HG02588 (cell line): ENCODE measurements at regions not wholly inside any gene's neighbourhood (a gene's known extent, or its start where the extent isn't known, plus 50 kb on each side); places are given as distances from the start of the nearest gene placed in this dataset.
"Not testable (repeated sequence)": the region's sequence is repeated elsewhere in the genome, so short reads cannot be mapped to it uniquely, and the experiment has no call there.

ENCODE experiments used
- ATAC-seq: cut with Tn5 transposase; IDR thresholded peaks from one replicate; pipeline ENCODE4 v1.9.1; 2021; ENCODE audit warnings: mild to moderate bottlenecking, moderate library complexity; ENCODE audit not compliant: unreplicated experiment

DNA sequence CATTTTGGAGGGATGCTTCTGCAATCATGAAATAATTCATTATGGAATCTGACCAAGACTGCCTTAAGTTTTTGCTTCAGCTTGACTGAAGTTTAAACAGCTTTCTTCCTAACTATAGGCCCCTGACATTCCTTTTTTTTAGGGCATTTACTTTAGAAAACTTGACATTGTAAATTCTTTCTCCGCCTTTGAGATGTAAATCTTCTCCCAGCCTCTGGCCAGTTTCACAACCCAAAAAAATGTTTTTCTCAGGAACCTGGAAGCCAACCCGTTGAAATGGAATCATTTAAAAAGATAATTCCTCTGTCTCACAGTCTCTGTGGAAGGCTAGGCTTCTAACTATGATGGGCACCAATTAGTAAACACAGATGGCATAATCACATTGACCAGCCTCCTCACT lies 710.4 kb upstream of the PABPC4L start:
- no peak for ATAC-seq

DNA sequence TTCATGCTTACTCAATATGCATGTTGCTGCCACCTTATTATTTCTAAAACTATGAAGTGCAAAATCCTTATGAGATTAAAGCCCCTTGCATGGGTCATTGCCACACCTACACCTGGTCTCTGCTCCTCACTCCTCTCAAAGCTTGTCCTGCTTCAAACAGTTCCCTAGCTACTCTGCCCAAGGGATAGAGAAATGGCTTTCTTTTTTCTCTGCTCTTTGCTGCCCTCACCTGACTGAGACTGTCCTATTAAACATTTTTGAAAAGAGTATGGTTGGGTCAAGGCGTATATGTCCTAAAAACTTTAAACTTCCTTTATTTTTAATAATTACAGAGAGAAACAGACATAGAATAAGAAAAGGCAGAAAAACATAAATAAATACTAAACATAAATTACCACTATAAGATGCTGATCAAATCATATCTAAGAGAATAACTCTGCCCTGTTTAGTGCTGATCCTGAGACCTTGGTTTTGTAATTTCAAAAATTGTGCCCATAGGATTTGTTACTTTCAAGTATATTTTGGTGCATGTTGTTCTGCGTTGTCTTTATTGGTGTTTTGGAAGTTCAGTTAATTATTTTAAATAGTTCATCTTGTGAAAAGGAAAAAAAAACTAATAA lies 704.9 kb upstream of the PABPC4L start:
- ATAC-seq, result no peak

DNA sequence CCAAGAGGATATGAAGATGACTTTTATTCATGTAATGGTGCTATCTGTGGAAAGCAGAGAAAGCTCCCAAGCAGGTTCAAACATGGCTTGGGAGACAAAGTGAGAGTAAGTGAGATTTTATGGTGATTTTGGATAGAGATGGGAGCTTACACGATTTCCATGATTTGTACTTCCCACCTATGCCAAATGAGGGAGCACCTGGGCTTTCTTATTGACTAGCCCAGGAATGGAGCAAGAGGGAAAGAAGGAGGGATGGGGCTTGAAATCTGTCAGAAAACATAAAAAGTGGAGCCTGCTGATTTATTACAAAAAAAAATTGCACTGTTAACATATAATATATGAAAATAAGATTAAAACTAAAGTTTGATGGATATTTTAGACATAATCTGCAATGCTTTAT lies 703.5 kb upstream of the PABPC4L start:
- no peak for ATAC-seq

DNA sequence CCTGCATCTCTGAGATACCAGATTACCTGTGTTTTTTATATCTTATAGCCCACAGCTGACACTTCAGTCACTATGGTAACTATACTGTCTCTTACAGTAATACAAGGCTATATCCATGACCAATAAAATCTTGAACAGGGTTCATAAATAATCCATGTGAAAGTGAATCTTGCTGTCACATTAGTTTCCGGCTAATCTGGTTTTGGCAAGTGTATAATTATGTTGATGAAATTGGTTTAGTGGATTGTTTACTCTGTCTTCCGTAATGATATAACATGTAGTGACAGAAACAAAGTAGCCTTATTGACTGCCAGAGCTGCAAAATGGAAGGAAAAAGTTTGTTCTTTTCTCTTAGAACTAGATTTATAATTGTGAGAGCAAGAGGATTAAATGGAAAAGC lies 686.6 kb upstream of the PABPC4L start:
- ATAC-seq, result no peak

DNA sequence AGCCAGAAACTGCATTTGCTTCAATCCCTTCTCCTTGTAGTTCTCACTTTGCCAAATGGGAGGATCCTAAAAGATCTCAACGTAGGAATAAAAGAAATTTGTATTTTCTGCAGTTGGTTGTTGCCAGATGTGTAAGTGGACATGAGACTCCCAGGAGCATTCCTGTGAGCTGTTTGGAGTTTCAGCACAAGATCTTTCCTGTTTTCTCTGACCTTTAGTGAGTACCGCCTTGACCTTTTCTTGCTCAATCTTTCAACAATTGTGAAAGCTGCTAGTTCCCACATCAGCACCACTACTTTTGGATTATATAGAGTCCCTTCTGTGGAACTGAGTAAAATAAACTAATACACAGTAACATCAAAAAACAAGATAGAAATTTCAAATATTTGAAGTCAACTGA lies 683.8 kb upstream of the PABPC4L start:
- ATAC-seq, result no peak

DNA sequence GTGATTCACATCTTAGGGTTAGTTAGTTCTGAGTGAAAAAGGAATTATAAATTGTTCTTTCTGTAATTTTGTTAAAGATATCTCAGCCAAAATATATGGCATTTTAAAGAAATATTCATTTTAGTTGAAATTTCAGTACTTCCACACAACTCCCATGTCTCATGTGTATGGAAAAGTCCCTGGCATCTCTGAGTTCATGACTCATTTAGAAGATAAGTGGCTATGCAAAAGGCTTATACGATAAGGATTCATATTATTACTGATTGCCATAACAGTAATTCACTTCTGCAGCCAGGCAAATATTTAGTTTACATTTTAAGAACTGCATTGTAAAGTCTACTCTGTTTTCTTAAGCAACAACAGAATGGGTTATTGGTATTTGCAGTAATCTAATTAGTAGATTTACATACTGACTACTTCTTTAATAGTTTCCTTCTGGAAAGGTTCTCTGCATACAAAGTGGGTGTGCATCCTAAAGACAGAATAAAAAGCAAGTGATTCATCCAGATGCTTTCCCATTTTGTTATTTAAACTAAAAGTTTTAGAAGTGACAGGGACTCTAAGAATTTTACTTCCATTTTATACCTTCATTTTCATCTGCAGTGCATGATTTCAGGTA lies 682.4 kb upstream of the PABPC4L start:
- ATAC-seq, result no peak

DNA sequence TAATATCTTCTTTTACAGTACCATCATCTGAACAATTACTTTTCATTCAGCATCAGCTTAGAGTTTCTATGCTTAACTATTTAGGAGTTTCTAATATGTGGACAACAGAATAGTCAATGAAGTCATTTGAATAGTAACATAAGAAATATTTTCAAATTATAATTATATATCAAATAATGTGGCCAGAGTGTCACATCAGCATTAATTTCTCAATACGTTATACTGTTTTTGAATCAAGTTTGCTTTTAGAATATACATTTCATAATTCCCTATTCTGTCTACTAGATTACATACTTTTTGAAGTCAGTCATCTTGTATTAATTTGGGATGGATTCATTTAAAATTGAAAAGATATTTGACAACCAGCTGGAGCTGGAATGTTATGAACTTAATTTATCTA lies 677.4 kb upstream of the PABPC4L start:
- ATAC-seq, result no peak

DNA sequence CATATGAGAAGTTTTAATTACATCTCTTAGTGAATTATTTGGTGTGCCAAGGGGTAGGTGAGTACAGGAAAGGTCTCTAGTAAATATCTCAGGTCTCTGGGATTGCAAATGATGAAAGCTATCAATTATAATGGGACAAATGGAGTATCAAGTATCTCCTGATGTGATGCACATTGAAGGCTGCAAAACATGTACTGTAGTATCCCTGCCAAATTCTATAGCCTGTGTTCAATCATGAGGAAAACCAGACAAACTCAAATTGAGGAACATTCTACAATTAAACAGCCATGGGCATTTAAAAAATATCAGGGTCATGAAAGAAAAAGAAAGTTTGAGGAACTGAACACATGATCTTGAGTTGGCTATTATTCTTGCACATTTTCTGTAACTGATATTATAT lies 665.4 kb upstream of the PABPC4L start:
- ATAC-seq, result no peak

DNA sequence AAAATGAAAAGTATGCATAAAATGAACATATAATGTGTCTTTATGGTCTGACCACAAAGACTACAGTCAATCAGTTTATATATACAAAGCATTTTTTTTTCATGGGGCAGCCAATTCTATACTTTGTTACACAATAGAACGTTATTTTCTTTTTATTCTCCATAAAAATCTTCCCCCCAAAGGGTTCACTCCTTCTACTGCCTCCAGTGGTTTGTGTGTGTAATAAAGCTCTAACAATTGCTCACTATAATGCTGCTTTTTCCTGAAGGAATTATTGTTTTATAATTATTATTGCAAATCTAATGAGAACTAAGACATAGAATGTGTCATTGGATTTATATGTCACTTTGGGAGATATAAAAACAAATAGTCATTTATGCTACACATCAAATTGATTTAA lies 664.1 kb upstream of the PABPC4L start:
- ATAC-seq, result no peak

DNA sequence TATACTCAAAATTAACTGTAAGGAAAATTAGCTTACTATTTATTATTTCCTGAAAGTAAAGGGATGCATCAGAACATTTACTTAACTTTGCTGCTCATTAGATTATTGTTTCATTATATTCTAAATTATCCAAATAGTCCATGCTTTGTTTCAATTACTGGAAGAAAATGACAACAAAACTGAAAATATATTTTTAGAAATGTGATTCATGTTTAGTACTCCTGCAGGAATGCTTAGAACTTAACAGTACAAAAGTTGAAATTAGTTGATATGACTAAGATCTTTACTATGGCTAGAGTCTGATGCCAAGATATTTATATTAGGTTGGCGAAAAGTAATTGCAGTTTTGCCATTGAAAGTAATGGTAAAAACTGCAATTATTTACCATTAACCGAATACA lies 660.5 kb upstream of the PABPC4L start:
- ATAC-seq, result no peak

DNA sequence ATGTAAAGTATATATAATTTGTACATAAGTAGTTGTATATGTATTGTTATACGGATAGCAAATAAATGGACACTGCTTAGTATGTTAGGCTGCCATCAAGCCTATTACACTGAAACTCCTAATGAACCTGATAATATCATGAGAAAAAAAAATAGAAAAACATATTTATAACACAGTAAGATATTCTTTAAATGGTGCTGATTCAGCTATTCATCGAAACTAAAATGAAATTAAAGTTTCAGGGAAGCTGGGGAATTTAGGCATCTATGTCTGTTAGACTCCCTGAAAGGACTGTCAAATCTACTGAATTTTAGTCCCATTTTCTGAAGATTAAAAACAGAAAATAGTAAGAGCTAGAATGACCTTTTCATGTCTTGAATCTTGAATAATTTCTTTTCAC lies 647.1 kb upstream of the PABPC4L start:
- no peak for ATAC-seq

DNA sequence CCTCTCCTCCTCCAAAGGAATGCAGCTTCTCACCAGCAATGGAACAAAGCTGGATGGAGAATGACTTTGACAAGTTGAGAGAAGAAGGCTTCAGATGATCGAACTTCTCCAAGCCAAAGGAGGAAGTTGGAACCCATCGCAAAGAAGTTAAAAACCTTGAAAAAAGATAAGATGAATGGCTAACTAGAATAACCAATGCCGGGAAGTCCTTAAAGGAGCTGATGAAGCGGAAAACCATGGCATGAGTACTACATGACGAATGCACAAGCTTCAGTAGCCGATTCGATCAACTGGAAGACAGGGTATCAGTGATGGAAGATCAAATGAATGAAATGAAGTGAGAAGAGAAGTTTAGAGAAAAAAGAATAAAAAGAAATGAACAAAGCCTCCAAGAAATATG lies 629.2 kb upstream of the PABPC4L start:
- ATAC-seq, result not testable (repeated sequence)

DNA sequence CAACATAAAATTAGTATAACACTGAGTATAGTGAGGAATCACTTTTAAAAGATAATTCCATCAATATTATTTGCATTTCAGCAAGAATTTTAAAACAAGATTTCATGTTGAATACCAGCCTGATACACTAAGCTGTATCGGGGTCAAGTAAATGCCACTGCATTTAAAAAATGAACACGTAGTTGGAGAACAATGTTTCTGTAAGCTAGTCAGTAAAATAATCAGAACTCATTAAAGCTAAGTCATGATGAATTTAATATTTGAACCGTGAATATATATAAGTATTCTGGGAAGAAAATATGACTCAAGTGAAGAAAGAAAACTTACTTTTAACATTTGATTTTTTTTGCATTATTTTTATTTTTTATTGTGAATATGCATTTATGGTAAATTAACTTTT lies 611.0 kb upstream of the PABPC4L start:
- no peak for ATAC-seq

DNA sequence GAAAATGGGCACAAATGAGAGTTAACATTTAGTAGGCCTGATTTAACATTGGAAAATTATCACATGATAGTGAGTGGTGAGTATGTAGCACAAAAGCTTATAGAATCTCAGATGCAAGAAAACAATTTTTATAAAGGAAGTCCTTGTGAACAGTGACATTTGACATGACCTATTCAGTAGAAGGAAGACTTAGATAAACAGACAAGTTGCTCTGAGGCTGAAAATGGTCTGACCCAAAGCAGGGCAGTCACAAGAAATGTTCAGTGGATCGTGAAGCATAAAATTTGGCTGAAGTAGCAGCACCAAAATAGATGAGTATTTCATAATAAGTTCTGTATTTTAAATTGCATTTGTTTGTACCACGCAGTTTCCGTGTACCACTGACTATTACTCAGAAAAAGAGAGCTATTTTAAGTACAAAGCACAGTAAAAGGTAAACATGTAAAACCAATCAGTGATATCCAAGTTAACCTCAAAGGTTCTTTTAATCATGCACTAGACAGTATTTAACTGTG lies 605.7 kb upstream of the PABPC4L start:
- ATAC-seq, result no peak

DNA sequence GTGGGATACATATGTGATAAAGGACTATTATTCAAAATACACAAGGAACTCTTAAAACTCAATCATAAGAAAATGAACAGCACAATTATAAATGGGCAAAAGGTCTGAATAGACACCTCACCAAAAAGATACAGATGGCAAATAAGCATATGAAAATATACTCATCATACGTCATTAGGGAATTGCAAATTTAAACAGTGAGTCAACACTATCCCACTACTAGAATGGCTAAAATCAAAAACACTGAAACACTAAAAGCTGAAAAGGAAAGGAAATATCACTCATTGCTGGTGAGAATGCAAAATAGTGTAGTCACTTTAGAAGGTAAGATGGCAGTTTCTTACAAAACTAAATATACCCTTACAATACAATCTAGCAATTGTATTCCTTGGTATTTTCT lies 597.0 kb upstream of the PABPC4L start:
- no peak for ATAC-seq

DNA sequence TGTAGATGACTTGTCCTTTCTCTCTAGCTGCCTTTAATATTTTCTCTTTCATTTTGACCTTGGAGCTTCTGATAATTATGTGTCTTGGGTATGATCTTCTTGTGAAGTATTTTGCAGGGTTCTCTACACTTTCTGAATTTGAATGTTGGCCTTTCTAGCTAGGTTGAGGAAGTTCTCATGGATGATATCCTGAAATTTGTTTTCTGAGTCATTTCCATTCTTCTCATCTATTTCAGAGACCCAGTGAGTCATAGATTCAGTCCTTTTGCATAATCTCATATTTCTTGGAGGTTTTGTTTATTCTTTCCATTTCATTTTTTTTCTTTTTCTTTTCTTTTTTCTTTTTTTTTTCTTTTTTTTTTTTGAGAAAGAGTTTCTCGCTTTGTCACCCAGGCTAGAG lies 585.7 kb upstream of the PABPC4L start:
- ATAC-seq, result no peak

DNA sequence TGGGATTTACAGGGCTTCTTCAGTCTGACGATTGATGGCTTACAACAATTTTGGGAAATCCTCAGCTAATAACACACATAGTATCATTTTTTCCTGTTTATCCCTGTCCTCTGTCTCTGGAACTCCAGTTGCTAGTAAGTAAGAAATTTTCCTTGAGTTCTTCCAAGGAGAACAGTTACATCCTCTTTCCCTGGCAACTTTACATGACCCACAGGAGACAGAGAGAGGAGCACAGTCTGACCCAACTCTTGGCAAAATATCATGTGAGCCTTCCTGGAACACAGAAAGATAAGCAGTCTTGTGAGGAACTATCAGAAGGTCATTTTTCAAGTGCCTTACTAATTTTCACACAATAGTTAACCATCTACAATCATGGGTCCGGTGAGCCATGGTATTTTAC lies 578.7 kb upstream of the PABPC4L start:
- no peak for ATAC-seq

DNA sequence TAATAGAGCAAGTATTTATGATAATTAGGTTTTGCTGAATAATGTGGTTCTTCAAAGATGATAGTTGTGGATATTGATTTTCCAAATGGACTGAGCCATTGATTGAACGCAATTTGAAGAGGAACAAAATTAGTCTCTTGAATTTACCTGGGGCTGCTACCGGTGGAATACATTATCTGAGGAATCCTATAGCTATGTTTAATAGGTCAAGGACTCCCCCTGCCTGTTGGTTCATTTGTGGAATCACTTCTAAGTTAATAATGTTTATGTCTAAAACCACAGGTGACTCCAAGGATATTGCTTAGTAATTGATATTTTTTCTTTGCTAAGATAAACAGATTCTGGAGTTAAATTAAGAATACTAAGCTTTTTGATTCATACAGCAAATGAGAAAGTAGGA lies 576.0 kb upstream of the PABPC4L start:
- ATAC-seq, result no peak

DNA sequence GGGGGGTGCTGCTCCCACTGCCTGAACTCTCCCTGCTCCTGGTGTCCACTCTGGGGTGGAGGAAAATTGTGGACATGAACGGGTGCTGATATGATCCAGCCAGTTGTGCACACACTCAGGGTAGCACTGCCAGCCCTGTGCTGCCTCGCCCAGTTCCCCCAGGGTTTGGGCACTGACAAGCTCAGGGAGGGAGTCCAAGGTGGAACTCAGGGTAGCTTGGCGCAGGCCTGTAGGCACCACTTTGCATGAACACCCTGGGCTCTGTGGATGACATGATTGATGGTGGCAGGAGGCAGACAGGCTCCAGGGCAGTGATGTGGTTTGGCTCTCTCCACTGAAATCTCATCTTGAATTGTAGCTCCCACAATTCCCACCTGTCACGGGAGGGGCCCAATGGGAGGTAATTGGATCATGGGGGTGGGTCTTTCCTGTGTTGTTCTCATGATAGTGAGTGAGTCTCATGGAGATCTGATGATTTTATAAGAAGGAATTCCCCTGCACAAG lies 572.0 kb upstream of the PABPC4L start:
- ATAC-seq, result no peak

DNA sequence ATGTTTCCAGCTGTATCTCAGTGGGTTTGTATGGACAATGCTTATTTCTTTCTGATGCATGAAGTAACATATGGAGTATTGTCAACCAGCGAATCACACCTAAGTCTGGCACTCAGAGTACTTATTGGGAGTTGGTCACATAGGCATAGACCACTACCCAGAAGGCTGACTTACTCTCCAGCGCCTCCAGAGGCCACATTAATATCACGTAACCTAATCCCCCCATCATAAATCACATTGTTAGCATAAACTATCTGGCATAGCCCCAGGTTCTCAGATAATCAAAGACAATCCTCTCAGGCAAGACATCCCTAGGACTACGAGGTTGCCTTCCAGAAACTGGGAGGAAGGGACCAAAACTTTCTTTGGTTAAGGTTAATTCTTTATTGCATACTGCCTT lies 560.5 kb upstream of the PABPC4L start:
- no peak for ATAC-seq

DNA sequence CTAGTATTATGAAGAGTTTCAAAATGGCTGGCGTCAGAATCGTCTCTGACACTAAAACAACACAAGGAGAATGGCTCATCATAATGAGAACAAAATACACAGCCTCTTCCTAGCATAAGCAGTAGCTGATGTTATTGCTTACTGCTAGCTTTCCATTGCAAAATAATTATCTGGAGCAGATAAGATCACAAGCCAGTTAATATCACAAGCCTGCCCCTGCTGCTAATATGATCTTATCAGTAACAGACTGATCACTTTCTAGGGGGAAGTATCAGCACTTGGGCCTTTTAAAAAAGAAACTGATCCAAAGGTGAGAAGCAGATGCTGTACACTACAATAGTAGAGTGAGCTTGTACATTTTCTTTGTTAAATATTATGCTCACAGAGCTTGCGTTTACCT lies 554.8 kb upstream of the PABPC4L start:
- ATAC-seq, result no peak

DNA sequence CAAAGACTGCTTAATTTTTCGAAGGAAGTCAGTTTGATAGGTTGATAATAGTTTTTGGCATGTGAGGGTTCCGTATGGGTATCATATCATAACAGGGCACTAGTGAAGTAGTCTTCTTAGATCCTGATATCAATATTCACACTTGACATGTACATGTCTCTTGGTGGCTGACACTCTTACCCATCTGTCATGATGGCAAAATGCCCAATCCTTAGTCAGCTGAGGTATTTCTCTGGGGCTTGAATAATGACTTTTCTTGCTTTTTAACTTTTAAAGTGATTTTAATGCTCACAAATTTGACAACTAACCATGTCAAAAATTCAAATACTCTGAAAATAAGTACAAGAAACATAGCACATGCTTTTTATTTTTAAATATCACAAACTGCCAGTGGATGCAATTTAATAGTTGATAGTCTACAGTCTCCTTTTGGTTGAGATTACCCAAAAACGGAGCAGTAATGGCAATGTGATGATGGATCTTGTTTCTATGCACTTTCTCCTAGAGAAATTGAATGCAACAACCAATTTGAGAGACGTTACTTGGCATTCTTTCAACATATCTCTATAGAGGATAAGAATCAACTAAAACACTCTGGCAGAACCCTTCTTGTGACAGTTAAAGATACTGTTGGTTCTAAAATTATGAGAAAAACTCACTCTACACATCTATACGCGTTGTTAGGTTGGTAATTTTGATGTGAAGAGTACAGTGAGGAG lies 552.9 kb upstream of the PABPC4L start:
- no peak for ATAC-seq
